HL-60/S4 (cell line): ENCODE measurements at regions not wholly inside any gene's neighbourhood (a gene's known extent, or its start where the extent isn't known, plus 50 kb on each side); places are given as distances from the start of the nearest gene placed in this dataset.
"Not testable (repeated sequence)": the region's sequence is repeated elsewhere in the genome, so short reads cannot be mapped to it uniquely, and the experiment has no call there.

Experiments used
- in situ Hi-C: fragments of 300-500 bp; cut with MboI; formaldehyde crosslinking; loops from 2 replicates; pipeline ENCODE4 v1.14.3; 2022; ENCODE audit warnings: low sequenced_read_pairs

GRCh38 chr18:47683774-47684173 is 246.7 kb downstream of the SMAD2 start:
- in situ Hi-C loops = no loop called here

- in situ Hi-C loops = no loop called here
Observed at GRCh38 chr18:47682876-47683275, 247.6 kb downstream of the SMAD2 start.

GRCh38 chr18:47680488-47680887 is 250.0 kb downstream of the SMAD2 start:
- in situ Hi-C loops = no loop called here

GRCh38 chr18:47679864-47680263 is 250.6 kb downstream of the SMAD2 start:
- in situ Hi-C loops = no loop called here

DNA sequence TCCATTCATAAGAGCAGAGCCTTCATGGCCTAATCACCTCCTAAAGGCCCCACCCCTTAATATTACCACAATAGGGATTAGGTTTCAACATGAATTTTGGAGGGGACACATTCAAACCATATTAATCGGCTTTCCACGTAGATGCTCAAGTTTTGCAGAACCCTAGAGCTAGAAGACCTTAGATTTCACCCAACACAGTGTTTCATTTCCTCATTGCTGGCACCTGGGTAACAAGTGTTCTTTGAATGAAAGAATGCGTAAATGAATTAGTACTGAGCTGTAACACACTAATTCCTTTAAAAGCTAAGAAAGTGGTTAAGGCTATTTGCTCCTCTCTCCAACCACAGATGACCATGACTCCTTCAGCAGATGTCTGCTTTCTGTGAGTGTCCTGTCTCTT is 252.5 kb downstream of the SMAD2 start:
- in situ Hi-C loops = no loop called here

- in situ Hi-C loops = no loop called here
Observed at GRCh38 chr18:47669815-47670214, 260.6 kb downstream of the SMAD2 start.

GRCh38 chr18:47658498-47658897 is 272.0 kb downstream of the SMAD2 start:
- in situ Hi-C loops = no loop called here

GRCh38 chr18:47654988-47655387 is 275.5 kb downstream of the SMAD2 start:
- in situ Hi-C loops = no loop called here

DNA sequence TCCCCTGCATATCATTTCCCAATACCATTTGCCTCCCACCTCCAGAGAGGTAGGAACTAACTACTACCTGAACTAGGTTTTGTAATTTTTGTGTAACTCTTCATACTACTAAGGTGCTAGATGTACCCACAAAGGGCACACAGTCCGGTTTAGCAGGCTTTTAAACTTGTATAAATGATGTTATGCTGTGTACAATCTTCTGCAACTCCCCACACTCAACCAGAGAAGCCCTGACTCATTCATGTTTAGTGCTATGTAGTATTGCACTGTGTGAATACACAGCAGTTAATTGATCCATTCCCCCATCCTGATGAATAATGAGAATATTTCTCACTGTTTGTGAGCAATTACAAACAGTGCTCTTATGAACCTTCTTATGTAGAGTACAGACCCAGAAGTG is 285.6 kb downstream of the SMAD2 start:
- in situ Hi-C loops = no loop called here

GRCh38 chr18:47637551-47637950 is 292.9 kb downstream of the SMAD2 start:
- in situ Hi-C loops = not testable (repeated sequence)

DNA sequence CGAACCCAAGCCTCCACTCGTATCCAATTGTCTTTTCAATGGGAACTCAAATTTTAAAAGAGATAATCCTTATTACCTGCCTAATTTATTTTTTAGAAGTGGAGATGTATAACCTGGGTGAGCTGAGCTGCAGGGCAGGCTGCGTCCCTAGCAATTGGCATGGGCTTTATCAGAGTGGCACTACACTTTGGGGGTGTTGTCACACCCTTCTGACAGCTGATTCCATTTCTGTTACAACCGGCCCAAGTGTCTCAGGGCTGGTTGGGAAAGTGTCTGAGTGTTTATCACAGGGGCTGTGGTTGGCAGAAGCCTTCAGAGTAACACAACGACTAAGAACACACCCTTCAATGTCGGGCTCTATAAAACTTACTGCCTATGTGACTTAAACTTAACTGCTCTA is 295.0 kb downstream of the SMAD2 start:
- in situ Hi-C loops = no loop called here

- in situ Hi-C loops = no loop called here
Observed at GRCh38 chr18:47632970-47633635, 297.4 kb downstream of the SMAD2 start.

- in situ Hi-C loops = no loop called here
Observed at GRCh38 chr18:47628893-47629292, 301.6 kb downstream of the SMAD2 start.

- in situ Hi-C loops = no loop called here
Observed at GRCh38 chr18:47628240-47628781, 302.1 kb downstream of the SMAD2 start.

DNA sequence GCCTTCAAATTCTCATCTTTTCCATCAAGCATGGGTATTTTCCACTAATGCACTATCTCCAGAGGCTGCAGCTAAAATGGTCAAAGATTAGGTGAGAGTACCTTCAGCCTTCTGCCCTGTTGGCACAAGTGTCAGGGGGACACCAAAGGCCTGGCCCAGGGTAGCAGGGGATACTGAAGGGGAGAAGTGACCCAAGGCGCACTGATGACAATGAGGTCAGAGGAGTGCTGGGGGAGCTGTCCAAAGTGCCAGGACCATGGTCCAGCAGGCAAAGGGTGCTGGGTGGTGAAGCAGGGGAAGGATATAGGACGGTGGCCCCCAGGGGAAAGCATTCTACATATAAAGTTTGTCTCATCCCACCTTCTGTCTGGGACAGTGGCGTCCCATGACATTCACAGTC is 303.4 kb downstream of the SMAD2 start:
- in situ Hi-C loops = no loop called here

DNA sequence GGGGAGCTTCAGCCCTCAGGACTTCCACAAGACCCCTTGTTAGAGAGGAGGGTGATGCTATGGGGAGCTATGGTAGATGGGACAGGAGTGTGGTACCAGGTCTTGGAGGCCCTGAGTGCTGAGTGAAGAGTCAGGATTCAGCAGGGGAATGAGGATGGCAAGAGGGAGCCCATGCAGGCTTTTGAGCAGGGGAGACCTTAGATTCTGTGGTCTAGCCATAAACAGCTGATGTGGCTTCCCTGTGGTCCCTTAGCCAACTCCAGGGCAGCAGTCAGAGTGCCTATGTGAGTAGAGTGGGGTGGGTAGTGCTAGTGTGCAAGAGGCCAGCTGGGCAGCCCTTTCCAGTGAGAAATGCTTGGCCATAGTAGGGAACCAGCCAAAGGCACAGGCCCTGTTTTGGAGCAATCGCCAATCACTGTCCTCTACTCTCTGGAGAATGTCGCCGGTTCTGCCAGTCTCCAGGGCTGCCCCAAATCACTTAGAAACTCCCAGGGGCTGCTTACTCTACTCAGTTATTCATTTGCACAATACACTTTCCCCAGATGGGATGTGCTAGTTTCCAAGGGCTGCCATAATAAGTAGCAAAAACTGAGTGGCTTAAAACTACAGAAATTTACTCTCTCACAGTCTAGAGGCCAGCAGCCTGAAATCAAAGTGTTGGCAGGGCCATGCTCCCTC is 310.5 kb downstream of the SMAD2 start:
- in situ Hi-C loops = no loop called here

- in situ Hi-C loops = no loop called here
Observed at GRCh38 chr18:47618758-47619157, 311.7 kb downstream of the SMAD2 start.

GRCh38 chr18:47615043-47615442 is 315.4 kb downstream of the SMAD2 start:
- in situ Hi-C loops = no loop called here

DNA sequence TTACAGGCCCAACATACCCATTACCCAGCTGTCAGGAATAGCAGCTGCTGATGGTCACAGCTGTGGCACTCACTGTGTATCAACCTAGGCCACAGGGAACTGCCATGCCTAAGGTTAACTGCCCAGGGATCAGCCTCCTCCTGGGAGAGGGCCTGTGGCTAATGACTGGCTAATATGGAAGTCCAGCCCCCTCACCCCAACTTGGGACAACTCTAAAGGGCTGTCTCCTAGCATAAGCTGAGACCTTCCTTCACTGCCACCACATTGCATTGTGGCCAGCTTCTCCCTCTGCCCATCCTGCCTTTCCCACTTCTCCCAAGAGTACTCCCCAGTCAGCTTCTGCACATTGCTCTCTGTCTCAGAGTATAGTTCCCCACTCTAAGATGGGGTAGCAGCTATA is 316.5 kb downstream of the SMAD2 start:
- in situ Hi-C loops = no loop called here

DNA sequence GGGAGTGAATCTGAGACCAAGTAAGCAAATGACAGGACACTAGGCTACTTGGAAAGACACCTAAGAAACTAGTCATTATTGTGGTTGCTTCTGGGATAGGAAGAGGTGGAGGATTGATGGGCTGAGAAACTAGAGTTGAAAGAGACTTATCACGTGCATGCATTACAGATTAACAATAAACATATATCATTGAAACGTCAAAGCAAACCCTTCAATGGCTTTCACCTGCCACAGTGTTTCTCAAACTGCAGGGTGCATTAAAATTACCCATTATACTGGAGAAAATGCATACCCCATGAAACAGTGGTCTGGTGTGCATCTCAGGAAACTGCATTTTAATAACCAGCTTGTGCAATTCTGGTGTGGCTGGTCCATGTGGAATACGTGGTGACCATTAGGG is 318.8 kb downstream of the SMAD2 start:
- in situ Hi-C loops = no loop called here

DNA sequence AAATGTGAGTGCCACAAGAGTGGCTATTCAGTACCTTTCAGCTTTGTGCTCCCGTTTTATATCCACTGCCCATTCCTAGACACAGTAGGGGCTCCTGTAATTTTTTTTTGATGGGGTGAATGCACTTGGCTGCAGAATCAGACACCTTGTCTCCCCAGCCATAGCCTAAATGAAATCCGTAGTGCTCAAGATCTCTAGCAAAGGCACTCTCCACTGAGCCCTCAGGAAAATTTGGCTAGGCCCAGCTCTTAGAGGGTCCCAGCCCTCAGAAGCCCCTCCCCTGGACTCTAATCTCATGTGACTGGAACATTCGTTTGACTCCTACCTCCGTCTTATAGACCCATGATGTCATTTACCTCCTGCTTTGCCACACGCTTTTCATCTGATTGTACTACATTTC is 323.9 kb downstream of the SMAD2 start:
- in situ Hi-C loops = no loop called here

GRCh38 chr18:47605093-47605492 is 325.4 kb downstream of the SMAD2 start:
- in situ Hi-C loops = no loop called here

GRCh38 chr18:47604021-47604420 is 326.4 kb downstream of the SMAD2 start:
- in situ Hi-C loops = no loop called here
